ENCODE measurements at regions not wholly inside any gene's neighbourhood (a gene's known extent, or its start where the extent isn't known, plus 50 kb on each side); places are given as distances from the start of the nearest gene placed in this dataset.

DNA sequence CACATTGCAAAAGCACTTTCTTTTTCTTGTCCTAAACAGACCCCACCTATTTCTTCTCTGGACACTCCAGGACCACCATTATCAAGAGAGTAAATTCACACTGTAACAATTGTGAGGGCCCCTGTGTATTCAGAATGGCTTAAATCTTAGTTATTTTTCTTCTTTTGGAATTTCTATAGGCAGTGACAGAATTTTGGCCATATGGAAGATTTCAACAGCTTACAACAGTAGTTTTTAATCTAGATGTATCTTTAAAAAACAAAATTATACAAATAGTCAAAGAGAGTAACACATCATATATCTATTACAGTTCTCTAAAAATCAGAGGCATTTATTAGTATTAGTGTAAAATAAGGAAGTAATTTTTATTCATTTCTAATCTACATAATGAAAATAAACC lies 482.1 kb downstream of the LIG4 start:
- H3K36me3 ChIP-seq (ENCODE audit: insufficient read depth, low read length), result no peaks in the 10 kb centered on the region
- H3K27ac ChIP-seq (ENCODE audit: low read depth in 1 of 2, low read length in 2 of 2), result no peak overlapping the region
- intact Hi-C loops (cut with DNase I, micrococcal nuclease), result no loop called here
- H3K27me3 ChIP-seq (ENCODE audit: control insufficient read depth in 1 of 2, insufficient read depth in 2 of 2, low read length in 2 of 2), result no peaks in the 10 kb centered on the region
- Mint-ChIP-seq H3K4me3 (no peak overlapping the region), H3K9me3 (peaks cover 2% of the 10 kb centered on the region), H3K27ac (no peak overlapping the region), H3K4me1 (ENCODE audit: low read depth) (no peaks in the 10 kb centered on the region), H3K27me3 (no peaks in the 10 kb centered on the region), H3K36me3 (ENCODE audit: low read depth) (no peaks in the 10 kb centered on the region)
- TF ChIP-seq, protein P1, sequence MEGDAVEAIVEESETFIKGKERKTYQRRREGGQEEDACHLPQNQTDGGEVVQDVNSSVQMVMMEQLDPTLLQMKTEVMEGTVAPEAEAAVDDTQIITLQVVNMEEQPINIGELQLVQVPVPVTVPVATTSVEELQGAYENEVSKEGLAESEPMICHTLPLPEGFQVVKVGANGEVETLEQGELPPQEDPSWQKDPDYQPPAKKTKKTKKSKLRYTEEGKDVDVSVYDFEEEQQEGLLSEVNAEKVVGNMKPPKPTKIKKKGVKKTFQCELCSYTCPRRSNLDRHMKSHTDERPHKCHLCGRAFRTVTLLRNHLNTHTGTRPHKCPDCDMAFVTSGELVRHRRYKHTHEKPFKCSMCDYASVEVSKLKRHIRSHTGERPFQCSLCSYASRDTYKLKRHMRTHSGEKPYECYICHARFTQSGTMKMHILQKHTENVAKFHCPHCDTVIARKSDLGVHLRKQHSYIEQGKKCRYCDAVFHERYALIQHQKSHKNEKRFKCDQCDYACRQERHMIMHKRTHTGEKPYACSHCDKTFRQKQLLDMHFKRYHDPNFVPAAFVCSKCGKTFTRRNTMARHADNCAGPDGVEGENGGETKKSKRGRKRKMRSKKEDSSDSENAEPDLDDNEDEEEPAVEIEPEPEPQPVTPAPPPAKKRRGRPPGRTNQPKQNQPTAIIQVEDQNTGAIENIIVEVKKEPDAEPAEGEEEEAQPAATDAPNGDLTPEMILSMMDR (IDR thresholded peaks at IDR 0.05), result no peak
- CTCF ChIA-PET, result no interaction called here
- POLR2A ChIA-PET, result no interaction called here
- no peaks in the 10 kb centered on the region for H3K4me1 ChIP-seq (ENCODE audit: insufficient read depth, low read length)
- DNase-seq, result no peak
- peaks cover 0 to 5% of the 10 kb centered on the region in 2 experiments for H3K9me3 ChIP-seq (ENCODE audit: control insufficient read depth in 1 of 2, insufficient read depth in 1 of 2, low read length in 2 of 2)
- ATAC-seq (ENCODE audit: poor library complexity), result no peak
- H3K4me3 ChIP-seq (ENCODE audit: low read length), result no peak overlapping the region

GRCh38 chr13:107730813-107731212 lies 484.5 kb downstream of the LIG4 start:
- TF ChIP-seq, protein P1 (IDR thresholded peaks at IDR 0.05), result no peak
- ATAC-seq (ENCODE audit: poor library complexity) (no peak), DNase-seq (no peak)
- POLR2A ChIA-PET, result interaction anchor here (0.7 kb wide), 1 partner anchor 30 kb away, joined by 3 read pairs; no protein-coding TSS in a partner anchor
- H3K27me3 ChIP-seq (ENCODE audit: control insufficient read depth in 1 of 2, insufficient read depth in 2 of 2, low read length in 2 of 2), result no peaks in the 10 kb centered on the region
- H3K9me3 ChIP-seq (ENCODE audit: control insufficient read depth in 1 of 2, insufficient read depth in 1 of 2, low read length in 2 of 2), result no peaks in the 10 kb centered on the region
- Mint-ChIP-seq H3K27me3 (no peaks in the 10 kb centered on the region), H3K4me1 (ENCODE audit: low read depth) (no peaks in the 10 kb centered on the region), H3K4me3 (no peak overlapping the region), H3K9me3 (no peaks in the 10 kb centered on the region), H3K27ac (no peak overlapping the region), H3K36me3 (ENCODE audit: low read depth) (no peaks in the 10 kb centered on the region)
- no peak overlapping the region for H3K4me3 ChIP-seq (ENCODE audit: low read length)
- no peak overlapping the region for H3K27ac ChIP-seq (ENCODE audit: low read depth in 1 of 2, low read length in 2 of 2)
- intact Hi-C loops (cut with DNase I, micrococcal nuclease), result no loop called here
- no peaks in the 10 kb centered on the region for H3K36me3 ChIP-seq (ENCODE audit: insufficient read depth, low read length)
- no peaks in the 10 kb centered on the region for H3K4me1 ChIP-seq (ENCODE audit: insufficient read depth, low read length)
- CTCF ChIA-PET, result no interaction called here

DNA sequence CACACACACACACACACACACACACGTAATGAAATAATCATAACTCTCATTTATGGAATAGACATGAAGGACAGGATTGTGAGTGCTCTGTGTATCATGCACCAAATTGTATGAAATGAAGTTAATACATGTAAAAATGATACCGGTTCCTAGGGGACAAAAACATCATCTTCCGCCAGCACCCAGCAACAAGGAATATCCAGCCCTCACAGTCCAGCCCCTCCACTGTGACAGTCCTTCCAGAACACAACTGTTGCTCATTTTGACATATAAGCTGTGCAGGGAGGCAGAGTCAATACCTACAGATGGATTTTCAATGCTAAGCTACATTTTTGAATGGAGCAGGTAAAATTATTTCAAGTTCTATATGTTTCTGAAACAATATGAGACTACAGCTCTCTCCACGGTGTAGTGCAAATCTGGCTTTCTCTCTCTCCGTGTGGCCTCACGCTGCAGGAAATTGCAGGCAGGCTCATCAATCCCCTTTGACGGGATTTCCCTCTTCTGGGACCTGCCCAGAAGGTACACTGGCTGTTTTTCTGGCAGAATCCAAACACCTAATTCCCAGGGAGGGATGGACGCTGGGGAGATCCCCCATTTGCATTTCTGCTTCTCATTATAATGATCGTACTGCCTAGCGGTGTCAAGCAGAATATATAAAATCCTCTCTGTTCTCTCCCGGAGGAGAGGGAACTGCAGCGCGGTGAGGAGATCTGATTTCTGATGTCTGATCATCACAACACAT lies 494.0 kb downstream of the LIG4 start:
- no peaks in the 10 kb centered on the region for H3K4me1 ChIP-seq (ENCODE audit: insufficient read depth, low read length)
- intact Hi-C loops (cut with DNase I, micrococcal nuclease), result no loop called here
- DNase-seq, result no peak
- no peaks in the 10 kb centered on the region for H3K36me3 ChIP-seq (ENCODE audit: insufficient read depth, low read length)
- H3K4me3 ChIP-seq (ENCODE audit: low read length), result no peak overlapping the region
- no peak overlapping the region for H3K4me3 Mint-ChIP-seq
- H3K27me3 Mint-ChIP-seq, result no peaks in the 10 kb centered on the region
- ChIA-PET POLR2A (no interaction called here), CTCF (no interaction called here)
- H3K9me3 ChIP-seq (ENCODE audit: control insufficient read depth in 1 of 2, insufficient read depth in 1 of 2, low read length in 2 of 2), result peaks cover 0 to 10% of the 10 kb centered on the region in 2 experiments
- ATAC-seq (ENCODE audit: poor library complexity), result no peak
- TF ChIP-seq, protein P1 (IDR thresholded peaks at IDR 0.05), result no peak
- H3K27ac Mint-ChIP-seq, result no peak overlapping the region
- H3K4me1 Mint-ChIP-seq (ENCODE audit: low read depth), result no peaks in the 10 kb centered on the region
- no peaks in the 10 kb centered on the region for H3K36me3 Mint-ChIP-seq (ENCODE audit: low read depth)
- H3K27ac ChIP-seq (ENCODE audit: low read depth in 1 of 2, low read length in 2 of 2), result no peak overlapping the region
- no peaks in the 10 kb centered on the region for H3K27me3 ChIP-seq (ENCODE audit: control insufficient read depth in 1 of 2, insufficient read depth in 2 of 2, low read length in 2 of 2)
- no peaks in the 10 kb centered on the region for H3K9me3 Mint-ChIP-seq

Data from CD4-positive, alpha-beta T cell (primary cell).